DOHH2 (cell line): ENCODE measurements at regions not wholly inside any gene's neighbourhood (a gene's known extent, or its start where the extent isn't known, plus 50 kb on each side); places are given as distances from the start of the nearest gene placed in this dataset.

ENCODE experiments used
- H3F3A ChIP-seq: fragments of 200-600 bp; sonication (generic), shearing (Covaris generic); 2 replicates; pipeline ENCODE4 v1.6.0; 2016; ENCODE audit warnings: antibody characterized with exemption, mild to moderate bottlenecking; ENCODE audit not compliant: control insufficient read depth, insufficient read depth
- H3K27ac ChIP-seq: fragments of 200-600 bp; sonication (generic); 2 replicates; pipeline ENCODE4 v1.5.1; 2014; ENCODE audit warnings: low read depth, mild to moderate bottlenecking, low read length, moderate library complexity
- H3K27me3 ChIP-seq: fragments of 200-600 bp; sonication (generic); 2 replicates; pipeline ENCODE4 v1.6.1; 2014; ENCODE audit warnings: mild to moderate bottlenecking, low read length, mixed read lengths; ENCODE audit not compliant: control insufficient read depth
- H3K36me3 ChIP-seq: fragments of 200-600 bp; sonication (generic); 2 replicates; pipeline ENCODE4 v1.6.1; 2014; ENCODE audit warnings: mild to moderate bottlenecking, low read length, moderate library complexity, mixed read lengths; ENCODE audit not compliant: control insufficient read depth
- H3K4me1 ChIP-seq: fragments of 200-600 bp; sonication (generic); 2 replicates; pipeline ENCODE4 v1.6.1; 2014; ENCODE audit warnings: mild to moderate bottlenecking, low read length, mixed read lengths; ENCODE audit not compliant: control insufficient read depth
- H3K4me2 ChIP-seq: fragments of 200-600 bp; sonication (generic); 2 replicates; pipeline ENCODE4 v1.6.0; 2014; ENCODE audit warnings: mild to moderate bottlenecking, low read length, moderate library complexity
- H3K4me3 ChIP-seq: fragments of 200-600 bp; sonication (generic); 2 replicates; pipeline ENCODE4 v1.5.1; 2014; ENCODE audit warnings: mild to moderate bottlenecking, low read length, mixed read lengths
- H3K79me2 ChIP-seq: fragments of 200-600 bp; sonication (generic); 2 replicates; pipeline ENCODE4 v1.6.1; 2014; ENCODE audit warnings: mild to moderate bottlenecking, low read length, mixed read lengths; ENCODE audit not compliant: control insufficient read depth
- H3K9me2 ChIP-seq: fragments of 200-600 bp; sonication (generic); replicated peaks from 2 replicates; pipeline ENCODE4 v1.6.1; 2014; ENCODE audit warnings: mild to moderate bottlenecking, low read length, mixed read lengths; ENCODE audit not compliant: control insufficient read depth
- H3K9me3 ChIP-seq: fragments of 200-600 bp; sonication (generic); 2 replicates; pipeline ENCODE4 v1.6.1; 2014; ENCODE audit warnings: antibody characterized with exemption, low read length, mixed read lengths; ENCODE audit not compliant: control insufficient read depth, insufficient read depth
- H4K20me1 ChIP-seq: fragments of 200-600 bp; sonication (generic); 2 replicates; pipeline ENCODE4 v1.6.0; 2014; ENCODE audit warnings: low read depth, mild to moderate bottlenecking, antibody characterized with exemption, low read length, moderate library complexity; ENCODE audit not compliant: control insufficient read depth, insufficient read depth
- EZH2phosphoT487 ChIP-seq: fragments of 200-600 bp; sonication (generic); IDR thresholded peaks from 2 replicates; pipeline ENCODE4 v1.6.1; 2017; ENCODE audit warnings: borderline replicate concordance, mild to moderate bottlenecking, antibody characterized with exemption, low read length, moderate library complexity, mixed read lengths
- TF ChIP-seq, protein P1 (sequence below): fragments of 200-600 bp; sonication (generic); IDR thresholded peaks from one replicate; pipeline ENCODE4 v1.5.1; 2014; ENCODE audit warnings: antibody characterized with exemption, mild to moderate bottlenecking, low read depth, low read length; ENCODE audit not compliant: poor library complexity, severe bottlenecking

DNA sequence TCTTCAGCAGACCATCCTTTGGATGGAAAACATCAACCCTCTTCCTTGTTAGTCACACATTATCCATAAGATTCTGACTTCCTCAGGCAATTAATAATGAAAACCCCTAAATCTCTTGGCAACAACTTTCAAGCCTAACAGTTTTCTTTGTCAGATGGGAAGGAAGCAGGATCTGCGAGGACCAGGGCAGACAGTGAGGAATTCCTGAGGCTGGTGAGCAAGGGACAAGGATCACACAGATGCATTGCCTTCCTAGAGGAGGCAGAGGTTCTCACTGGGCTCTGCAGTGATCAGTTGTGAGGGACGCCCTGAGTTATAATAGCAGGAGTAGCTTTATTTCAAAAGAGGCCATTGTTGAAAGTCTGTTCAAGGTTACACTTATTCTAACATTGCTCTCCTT lies 195.4 kb downstream of the SLIT2 start:
- no peaks in the 10 kb centered on the region for H3K36me3 ChIP-seq
- H3F3A ChIP-seq, result no peaks in the 10 kb centered on the region
- H3K4me1 ChIP-seq, result no peaks in the 10 kb centered on the region
- no peaks in the 10 kb centered on the region for H4K20me1 ChIP-seq
- no peaks in the 10 kb centered on the region for H3K9me3 ChIP-seq
- H3K79me2 ChIP-seq, result no peaks in the 10 kb centered on the region
- no peak overlapping the region for H3K4me2 ChIP-seq
- H3K9me2 ChIP-seq, result no peaks in the 10 kb centered on the region
- H3K4me3 ChIP-seq, result no peak overlapping the region
- no peak overlapping the region for H3K27ac ChIP-seq
- H3K27me3 ChIP-seq, result no peaks in the 10 kb centered on the region
- no peak for TF ChIP-seq EZH2phosphoT487
- TF ChIP-seq, protein P1, sequence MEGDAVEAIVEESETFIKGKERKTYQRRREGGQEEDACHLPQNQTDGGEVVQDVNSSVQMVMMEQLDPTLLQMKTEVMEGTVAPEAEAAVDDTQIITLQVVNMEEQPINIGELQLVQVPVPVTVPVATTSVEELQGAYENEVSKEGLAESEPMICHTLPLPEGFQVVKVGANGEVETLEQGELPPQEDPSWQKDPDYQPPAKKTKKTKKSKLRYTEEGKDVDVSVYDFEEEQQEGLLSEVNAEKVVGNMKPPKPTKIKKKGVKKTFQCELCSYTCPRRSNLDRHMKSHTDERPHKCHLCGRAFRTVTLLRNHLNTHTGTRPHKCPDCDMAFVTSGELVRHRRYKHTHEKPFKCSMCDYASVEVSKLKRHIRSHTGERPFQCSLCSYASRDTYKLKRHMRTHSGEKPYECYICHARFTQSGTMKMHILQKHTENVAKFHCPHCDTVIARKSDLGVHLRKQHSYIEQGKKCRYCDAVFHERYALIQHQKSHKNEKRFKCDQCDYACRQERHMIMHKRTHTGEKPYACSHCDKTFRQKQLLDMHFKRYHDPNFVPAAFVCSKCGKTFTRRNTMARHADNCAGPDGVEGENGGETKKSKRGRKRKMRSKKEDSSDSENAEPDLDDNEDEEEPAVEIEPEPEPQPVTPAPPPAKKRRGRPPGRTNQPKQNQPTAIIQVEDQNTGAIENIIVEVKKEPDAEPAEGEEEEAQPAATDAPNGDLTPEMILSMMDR, result no peak

DNA sequence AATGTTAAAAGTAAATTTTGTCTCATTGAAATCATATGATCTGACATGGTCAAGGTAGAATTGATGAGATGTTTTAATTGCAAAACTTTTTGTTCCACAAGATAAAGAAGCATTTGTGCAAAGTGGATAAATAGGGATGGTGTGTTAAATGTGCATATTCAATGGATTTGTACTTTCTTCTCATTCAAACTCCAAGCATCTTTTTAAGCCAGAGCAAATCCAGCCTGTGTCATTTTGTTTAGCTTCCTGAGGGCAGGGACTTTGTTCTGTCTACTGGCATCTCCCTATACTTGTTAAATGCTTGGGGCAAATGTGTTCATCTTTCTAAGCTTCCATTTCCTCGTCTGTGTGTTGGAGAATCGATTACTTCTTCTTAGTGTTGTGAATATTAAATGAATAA lies 200.3 kb downstream of the SLIT2 start:
- TF ChIP-seq, protein P1, result no peak
- TF ChIP-seq EZH2phosphoT487, result no peak
- no peaks in the 10 kb centered on the region for H3K4me1 ChIP-seq
- no peaks in the 10 kb centered on the region for H4K20me1 ChIP-seq
- no peaks in the 10 kb centered on the region for H3K79me2 ChIP-seq
- H3K9me2 ChIP-seq, result no peaks in the 10 kb centered on the region
- H3K9me3 ChIP-seq, result no peaks in the 10 kb centered on the region
- no peaks in the 10 kb centered on the region for H3K27me3 ChIP-seq
- no peaks in the 10 kb centered on the region for H3K36me3 ChIP-seq
- H3K4me3 ChIP-seq, result no peak overlapping the region
- H3F3A ChIP-seq, result no peaks in the 10 kb centered on the region
- H3K4me2 ChIP-seq, result no peak overlapping the region
- H3K27ac ChIP-seq, result no peak overlapping the region

DNA sequence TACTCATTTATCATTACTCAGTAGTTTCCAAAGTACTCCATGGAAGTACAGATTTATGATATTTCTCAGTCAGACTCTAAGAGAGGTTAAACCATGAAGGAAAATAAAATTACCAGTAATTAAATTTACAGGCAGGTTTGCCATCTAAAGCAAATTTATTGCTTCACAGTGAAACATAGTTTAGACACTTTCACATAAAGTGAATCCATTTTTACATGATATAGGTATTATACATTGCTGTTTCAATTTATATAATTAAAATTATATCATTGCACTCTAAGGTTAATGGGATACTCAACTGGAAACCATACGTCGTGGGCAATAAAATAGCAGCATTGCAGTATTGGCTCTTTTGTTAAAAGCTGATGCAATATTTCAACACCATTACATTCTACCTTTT lies 202.8 kb downstream of the SLIT2 start:
- no peak overlapping the region for H3K4me3 ChIP-seq
- H3K9me3 ChIP-seq, result no peaks in the 10 kb centered on the region
- no peak overlapping the region for H3K27ac ChIP-seq
- H3K36me3 ChIP-seq, result no peaks in the 10 kb centered on the region
- no peak overlapping the region for H3K4me2 ChIP-seq
- no peaks in the 10 kb centered on the region for H3K4me1 ChIP-seq
- no peaks in the 10 kb centered on the region for H3K9me2 ChIP-seq
- TF ChIP-seq EZH2phosphoT487, result no peak
- TF ChIP-seq, protein P1, result no peak
- H3K27me3 ChIP-seq, result no peaks in the 10 kb centered on the region
- H3F3A ChIP-seq, result no peaks in the 10 kb centered on the region
- no peaks in the 10 kb centered on the region for H4K20me1 ChIP-seq
- no peaks in the 10 kb centered on the region for H3K79me2 ChIP-seq

DNA sequence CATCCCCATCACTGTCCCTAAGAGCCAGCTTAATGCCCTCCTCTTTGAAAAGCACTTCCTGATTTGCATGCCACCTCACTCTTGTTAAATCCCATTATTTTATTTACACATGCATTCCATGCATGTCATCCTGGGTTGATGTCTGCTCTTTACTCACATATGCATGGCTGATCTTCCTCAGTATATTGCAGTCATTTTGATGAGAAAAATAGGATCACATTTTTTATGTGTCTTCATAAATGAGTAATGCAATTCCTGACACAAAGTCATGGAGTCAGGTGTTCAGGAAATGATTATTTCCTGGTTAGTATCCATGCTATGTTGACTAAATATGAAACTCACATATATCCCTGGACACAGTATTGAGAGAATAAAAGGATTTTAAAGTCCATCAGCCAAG lies 204.7 kb downstream of the SLIT2 start:
- H3K27ac ChIP-seq, result no peak overlapping the region
- no peaks in the 10 kb centered on the region for H3K4me1 ChIP-seq
- no peaks in the 10 kb centered on the region for H3K27me3 ChIP-seq
- no peaks in the 10 kb centered on the region for H4K20me1 ChIP-seq
- H3K4me3 ChIP-seq, result no peak overlapping the region
- no peaks in the 10 kb centered on the region for H3K9me3 ChIP-seq
- no peaks in the 10 kb centered on the region for H3K9me2 ChIP-seq
- H3F3A ChIP-seq, result no peaks in the 10 kb centered on the region
- no peaks in the 10 kb centered on the region for H3K79me2 ChIP-seq
- H3K4me2 ChIP-seq, result no peak overlapping the region
- no peak for TF ChIP-seq EZH2phosphoT487
- TF ChIP-seq, protein P1, result no peak
- H3K36me3 ChIP-seq, result no peaks in the 10 kb centered on the region
